Gastroesophageal sphincter (tissue), 3 donors: ENCODE measurements at regions not wholly inside any gene's neighbourhood (a gene's known extent, or its start where the extent isn't known, plus 50 kb on each side); places are given as distances from the start of the nearest gene placed in this dataset.

Experiments
- CTCF ChIP-seq, 4 experiments: fragments of 200-600 bp in 2 of 4; fragments of 450-650 bp in 2 of 4; sonication (generic) in 1 of 4; IDR thresholded peaks; one replicate each; pipeline ENCODE4 v1.5.1; 2017 to 2019; ENCODE audit warnings: antibody characterized with exemption in 4 of 4, mild to moderate bottlenecking in 2 of 4, moderate library complexity in 2 of 4
- EP300 ChIP-seq: sonication (generic); formaldehyde crosslinking; IDR thresholded peaks from one replicate; pipeline ENCODE4 v1.6.1; 2017; ENCODE audit warnings: antibody characterized with exemption, mild to moderate bottlenecking
- POLR2A ChIP-seq, 2 donors: fragments of 450-650 bp; IDR thresholded peaks; one replicate each; pipeline ENCODE4 v1.6.1; 2017; ENCODE audit warnings: antibody characterized with exemption in 2 of 2, mild to moderate bottlenecking in 2 of 2, moderate library complexity in 1 of 2
- POLR2AphosphoS5 ChIP-seq: sonication (generic); formaldehyde crosslinking; IDR thresholded peaks from one replicate; pipeline ENCODE4 v1.6.1; 2017; ENCODE audit warnings: antibody characterized with exemption

- no peak for TF ChIP-seq CTCF (IDR thresholded peaks at IDR 0.05)
- TF ChIP-seq POLR2A (IDR thresholded peaks at IDR 0.05): no peak
- no peak for TF ChIP-seq POLR2AphosphoS5
- TF ChIP-seq EP300: no peak
Observed at GRCh38 chr17:12528036-12528435, 137.7 kb upstream of the MYOCD start.
